ENCODE measurements at regions not wholly inside any gene's neighbourhood (a gene's known extent, or its start where the extent isn't known, plus 50 kb on each side); places are given as distances from the start of the nearest gene placed in this dataset.

- TF ChIP-seq, protein P1, sequence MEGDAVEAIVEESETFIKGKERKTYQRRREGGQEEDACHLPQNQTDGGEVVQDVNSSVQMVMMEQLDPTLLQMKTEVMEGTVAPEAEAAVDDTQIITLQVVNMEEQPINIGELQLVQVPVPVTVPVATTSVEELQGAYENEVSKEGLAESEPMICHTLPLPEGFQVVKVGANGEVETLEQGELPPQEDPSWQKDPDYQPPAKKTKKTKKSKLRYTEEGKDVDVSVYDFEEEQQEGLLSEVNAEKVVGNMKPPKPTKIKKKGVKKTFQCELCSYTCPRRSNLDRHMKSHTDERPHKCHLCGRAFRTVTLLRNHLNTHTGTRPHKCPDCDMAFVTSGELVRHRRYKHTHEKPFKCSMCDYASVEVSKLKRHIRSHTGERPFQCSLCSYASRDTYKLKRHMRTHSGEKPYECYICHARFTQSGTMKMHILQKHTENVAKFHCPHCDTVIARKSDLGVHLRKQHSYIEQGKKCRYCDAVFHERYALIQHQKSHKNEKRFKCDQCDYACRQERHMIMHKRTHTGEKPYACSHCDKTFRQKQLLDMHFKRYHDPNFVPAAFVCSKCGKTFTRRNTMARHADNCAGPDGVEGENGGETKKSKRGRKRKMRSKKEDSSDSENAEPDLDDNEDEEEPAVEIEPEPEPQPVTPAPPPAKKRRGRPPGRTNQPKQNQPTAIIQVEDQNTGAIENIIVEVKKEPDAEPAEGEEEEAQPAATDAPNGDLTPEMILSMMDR (IDR thresholded peaks at IDR 0.05) = no peak
- TF ChIP-seq, protein P2, sequence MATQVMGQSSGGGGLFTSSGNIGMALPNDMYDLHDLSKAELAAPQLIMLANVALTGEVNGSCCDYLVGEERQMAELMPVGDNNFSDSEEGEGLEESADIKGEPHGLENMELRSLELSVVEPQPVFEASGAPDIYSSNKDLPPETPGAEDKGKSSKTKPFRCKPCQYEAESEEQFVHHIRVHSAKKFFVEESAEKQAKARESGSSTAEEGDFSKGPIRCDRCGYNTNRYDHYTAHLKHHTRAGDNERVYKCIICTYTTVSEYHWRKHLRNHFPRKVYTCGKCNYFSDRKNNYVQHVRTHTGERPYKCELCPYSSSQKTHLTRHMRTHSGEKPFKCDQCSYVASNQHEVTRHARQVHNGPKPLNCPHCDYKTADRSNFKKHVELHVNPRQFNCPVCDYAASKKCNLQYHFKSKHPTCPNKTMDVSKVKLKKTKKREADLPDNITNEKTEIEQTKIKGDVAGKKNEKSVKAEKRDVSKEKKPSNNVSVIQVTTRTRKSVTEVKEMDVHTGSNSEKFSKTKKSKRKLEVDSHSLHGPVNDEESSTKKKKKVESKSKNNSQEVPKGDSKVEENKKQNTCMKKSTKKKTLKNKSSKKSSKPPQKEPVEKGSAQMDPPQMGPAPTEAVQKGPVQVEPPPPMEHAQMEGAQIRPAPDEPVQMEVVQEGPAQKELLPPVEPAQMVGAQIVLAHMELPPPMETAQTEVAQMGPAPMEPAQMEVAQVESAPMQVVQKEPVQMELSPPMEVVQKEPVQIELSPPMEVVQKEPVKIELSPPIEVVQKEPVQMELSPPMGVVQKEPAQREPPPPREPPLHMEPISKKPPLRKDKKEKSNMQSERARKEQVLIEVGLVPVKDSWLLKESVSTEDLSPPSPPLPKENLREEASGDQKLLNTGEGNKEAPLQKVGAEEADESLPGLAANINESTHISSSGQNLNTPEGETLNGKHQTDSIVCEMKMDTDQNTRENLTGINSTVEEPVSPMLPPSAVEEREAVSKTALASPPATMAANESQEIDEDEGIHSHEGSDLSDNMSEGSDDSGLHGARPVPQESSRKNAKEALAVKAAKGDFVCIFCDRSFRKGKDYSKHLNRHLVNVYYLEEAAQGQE (IDR thresholded peaks at IDR 0.05; ENCODE audit: insufficient read depth in 1 of 2, low read depth in 2 of 2, low read length in 1 of 2) = no peak
- TF ChIP-seq TCF7L2 (IDR thresholded peaks at IDR 0.05; ENCODE audit: low read depth, low read length) (no peak), POLR2AphosphoS5 (IDR thresholded peaks at IDR 0.05; ENCODE audit: low read depth, low read length) (no peak), SIN3A (IDR thresholded peaks at IDR 0.05; ENCODE audit: borderline replicate concordance, insufficient read depth, low read depth, low read length) (no peak)
These were observed 307.5 kb downstream of the TBC1D4 start for GRCh38 chr13:75174481-75174880.

Measured in Panc1 (cell line).